ENCODE measurements at regions not wholly inside any gene's neighbourhood (a gene's known extent, or its start where the extent isn't known, plus 50 kb on each side); places are given as distances from the start of the nearest gene placed in this dataset.
"Not testable (repeated sequence)": the region's sequence is repeated elsewhere in the genome, so short reads cannot be mapped to it uniquely, and the experiment has no call there.

GRCh38 chrX:74181976-74182375 lies 122.0 kb upstream of the ZCCHC13 start:
- not testable (repeated sequence) for TF ChIP-seq EZH2phosphoT487 (IDR thresholded peaks at IDR 0.05; ENCODE audit: borderline replicate concordance, low read depth, low read length); CTCF (conservative IDR thresholded peaks at IDR 0.05; ENCODE audit: low read length)
